ENCODE measurements at regions not wholly inside any gene's neighbourhood (a gene's known extent, or its start where the extent isn't known, plus 50 kb on each side); places are given as distances from the start of the nearest gene placed in this dataset.

DNA sequence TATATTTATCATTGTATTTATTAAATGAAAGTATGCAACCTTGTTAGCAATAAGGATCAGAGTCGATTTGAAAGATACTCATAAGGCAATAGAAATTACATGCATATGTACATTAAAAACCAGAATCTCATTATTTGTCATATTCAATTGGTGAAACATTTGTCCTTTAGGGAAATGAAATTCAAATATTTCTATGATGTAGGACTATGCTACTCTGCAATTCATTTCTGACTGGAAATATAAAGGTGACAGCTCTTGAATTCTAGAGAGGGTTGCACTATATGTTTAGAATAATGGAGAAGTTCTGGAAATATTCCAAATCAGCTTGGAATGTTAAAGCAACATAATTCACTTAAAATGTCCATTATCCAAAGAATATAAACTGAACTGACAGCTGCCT is 1519.8 kb downstream of the ARAP2 start:
- DNase-seq, result no peak

DNA sequence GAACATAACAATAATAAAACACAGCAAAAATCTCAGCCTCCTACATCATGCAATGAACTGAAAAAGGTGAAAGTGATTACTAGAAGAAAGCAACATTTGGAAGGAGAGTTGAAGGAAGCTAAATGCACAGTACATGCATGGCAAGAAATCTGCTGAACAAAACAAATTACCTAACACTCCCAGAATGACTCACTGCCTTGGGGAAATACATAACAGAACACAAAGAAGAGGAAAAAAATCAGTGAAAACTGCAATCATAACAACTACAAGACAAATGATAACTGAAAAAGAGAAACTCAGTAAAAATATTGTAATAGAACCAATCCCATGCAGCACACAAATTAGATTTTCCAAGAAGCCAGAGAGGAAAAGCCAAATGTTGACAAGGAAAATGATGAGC is 1513.2 kb downstream of the ARAP2 start:
- no peak for DNase-seq

DNA sequence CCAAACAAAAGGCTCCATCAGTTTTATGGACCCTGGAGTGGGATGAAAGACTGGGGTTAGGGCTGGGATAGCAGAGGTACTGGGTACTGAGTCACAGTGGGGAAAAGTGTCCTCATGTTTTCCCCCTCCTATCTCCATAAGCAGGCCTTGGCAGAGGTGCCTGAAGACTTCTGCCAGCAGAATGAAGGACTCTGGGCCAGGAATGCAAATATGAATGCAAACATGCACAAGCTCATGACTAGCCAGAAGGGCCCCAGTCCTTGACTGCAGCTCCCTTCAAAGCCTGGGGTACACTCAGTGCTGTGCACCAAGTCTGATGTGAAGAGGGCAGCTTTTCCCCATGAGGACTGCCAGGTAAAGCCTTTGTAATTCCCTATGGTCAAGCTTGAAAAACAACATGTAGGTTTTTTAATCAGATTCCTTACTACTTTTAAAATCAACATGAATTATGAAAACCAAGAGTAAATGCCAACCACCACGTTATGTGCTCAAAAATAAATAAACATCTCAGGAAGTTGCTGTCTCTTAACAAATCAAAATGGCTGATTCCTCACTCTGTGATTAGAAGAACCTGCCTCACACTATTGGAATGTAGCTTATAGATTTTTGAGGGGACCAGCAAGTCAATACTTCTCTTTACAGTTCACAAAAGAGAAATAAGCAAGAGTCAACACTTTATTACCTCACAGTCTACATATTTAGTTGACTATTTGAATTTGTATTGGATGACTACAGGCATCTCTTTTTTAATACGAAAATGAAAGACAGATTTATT is 1512.0 kb downstream of the ARAP2 start:
- DNase-seq, result no peak

DNA sequence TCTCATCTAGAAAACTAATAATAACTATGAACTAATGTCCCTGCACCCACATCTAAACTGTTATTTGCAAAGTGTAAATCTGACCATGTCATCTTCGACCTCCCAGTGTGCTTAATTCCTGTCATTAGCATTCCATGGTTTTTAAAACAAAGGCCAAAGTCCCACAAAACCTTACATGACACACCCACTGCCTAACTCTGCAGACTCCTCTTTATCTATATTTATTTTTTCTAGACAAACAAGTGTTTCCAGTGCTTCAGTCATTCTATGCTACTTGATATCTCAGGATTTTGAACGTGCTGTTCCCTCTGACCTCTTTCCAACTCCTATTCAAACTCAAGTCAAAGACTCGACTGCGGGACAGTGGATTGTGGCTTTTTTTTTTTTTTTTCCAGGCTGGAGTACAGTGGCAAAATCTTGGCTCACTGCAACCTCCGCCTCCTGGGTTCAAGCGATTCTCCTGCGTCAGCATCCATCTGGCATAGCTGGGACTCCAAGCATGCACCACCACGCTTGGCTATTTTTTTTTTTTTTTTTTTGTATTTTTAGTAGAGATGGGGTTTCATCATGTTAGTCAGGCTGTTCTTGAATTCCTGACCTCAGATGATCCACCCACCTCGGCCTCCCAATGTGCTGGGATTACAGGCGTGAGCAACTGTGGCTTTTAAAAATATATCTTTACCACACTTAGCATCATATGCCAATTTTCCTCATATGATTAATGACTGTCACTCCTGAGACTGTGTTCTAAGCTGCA is 1511.0 kb downstream of the ARAP2 start:
- no peak for DNase-seq

DNA sequence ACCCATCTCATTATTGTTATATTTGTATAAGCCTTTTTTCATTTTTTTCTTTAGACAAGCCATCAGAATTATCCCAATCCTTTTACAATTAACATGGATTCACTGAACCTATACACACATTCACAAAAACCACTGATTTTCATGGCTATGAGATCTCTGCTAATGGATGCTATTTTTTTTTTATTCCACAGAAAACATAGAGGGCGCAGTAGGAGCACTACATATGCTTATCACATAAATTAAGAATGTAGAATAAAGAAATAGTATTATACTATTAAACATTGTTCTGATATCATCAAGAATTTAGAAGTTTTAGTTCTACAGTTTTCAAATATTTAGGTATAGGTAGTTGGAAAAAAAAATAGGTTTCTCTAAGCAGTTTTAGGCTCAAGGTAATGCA is 1477.4 kb downstream of the ARAP2 start:
- DNase-seq, result no peak

DNA sequence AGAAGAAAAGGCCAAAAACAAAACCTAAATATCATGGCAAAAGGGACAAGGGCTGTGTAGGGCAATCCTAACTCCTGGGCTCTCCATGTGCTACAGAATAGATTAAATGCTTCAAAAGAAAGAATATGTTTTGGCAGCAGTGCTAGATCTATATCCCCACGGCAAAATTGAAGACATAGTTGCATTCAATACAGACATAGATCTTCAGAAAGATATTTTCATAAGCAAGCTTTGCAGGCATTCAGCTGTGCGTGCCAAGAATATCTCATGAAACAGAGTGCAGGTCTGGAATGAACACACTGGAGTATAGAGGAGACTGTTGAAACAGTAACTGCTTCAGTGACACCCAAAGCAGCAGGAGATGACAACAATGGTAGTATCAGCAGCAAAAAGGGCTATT is 1476.9 kb downstream of the ARAP2 start:
- DNase-seq, result no peak

DNA sequence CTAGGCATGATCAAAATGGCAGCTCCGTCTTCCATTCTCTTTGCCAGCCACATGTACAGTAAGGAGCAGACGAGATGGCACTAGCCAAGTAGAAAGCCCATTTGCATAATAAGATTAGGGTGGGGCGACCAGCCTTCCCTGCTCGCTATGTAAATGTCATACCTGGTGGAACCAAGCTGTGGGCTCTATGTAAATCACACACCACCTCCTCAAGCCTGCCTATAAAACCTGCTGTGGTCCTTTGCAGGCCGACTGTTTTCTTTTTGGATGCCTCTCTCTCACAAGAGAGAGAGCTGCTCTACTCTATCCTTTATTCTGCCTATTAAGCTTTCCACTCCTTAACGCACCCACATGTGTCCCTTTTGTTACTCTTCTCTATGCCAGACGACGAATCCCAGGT is 1472.7 kb downstream of the ARAP2 start:
- no peak for DNase-seq

DNA sequence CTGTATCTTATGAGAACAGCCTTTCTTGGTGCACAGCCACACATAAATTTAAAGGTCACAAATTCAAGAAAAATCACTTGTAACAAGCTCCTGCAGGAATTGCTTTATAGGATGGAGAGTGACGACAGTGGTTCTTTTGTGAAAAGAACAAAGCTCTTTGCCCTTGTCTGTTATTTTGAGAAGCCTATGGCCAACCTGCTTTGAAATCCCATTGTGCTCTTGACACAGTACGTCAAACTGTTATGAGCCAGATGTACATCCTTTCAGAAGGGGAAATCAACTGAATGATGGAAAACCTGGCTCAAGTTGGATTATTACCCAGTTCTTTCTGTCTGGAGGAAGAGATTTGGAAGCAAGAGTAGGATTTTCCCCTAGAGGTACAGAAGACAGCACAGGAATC is 1454.2 kb downstream of the ARAP2 start:
- DNase-seq, result peak; percentile 67

DNA sequence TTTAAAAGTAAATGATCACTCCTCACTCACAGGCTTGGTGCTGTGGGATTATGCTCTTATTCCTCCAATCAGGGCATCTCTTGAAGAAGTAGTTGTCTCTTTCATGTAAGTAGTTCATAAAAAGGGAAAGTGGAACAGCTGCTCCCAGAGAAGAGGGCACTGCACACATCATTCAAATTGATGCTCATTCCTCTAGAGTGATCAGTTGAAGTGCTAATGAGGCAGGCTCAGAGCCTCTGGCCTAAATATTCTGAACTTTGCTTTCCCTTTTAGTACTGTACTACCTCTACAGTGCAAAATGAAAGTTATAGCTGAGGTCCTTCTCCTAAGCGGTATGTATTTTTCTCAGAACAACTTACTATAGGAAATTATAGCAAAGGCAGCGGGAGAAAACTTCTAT is 1453.1 kb downstream of the ARAP2 start:
- peak; percentile 51 for DNase-seq

DNA sequence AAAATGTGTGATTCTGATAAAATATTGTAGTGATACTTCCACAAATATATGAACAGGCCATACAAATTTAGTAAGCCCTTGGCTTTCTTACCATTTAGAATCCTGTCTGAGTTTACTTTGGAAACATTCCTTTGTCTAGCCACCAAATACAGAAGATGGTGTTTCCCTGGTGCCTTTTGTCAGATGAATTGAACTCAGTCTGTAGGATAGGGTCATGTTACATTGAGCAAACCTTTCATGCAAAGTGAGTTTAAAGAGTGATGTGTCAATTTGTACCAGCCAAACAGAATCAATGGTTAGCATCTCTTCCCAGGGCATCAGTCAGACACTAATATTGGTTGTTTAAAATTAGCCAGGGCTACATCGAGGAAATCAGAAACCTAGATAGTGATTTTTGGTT is 1443.4 kb downstream of the ARAP2 start:
- no peak for DNase-seq

DNA sequence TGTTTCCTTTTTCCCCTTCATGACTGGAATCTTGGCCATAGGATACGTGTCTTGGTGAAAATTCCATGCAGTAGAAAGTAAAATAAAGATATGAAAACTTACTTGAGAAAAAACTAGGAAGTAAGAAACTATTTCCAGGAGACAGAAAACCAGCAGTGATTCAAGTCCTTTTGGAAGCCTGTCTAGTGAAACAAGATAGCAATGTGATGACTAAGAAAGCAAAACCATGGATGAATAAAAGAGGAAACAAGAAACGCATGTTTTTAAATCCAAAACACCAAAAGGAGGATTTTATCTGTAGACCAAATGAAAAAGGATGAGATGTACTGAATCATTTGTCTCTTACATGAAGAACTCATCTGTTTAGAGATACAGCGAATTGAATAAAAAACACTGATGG is 1430.0 kb downstream of the ARAP2 start:
- DNase-seq, result no peak

DNA sequence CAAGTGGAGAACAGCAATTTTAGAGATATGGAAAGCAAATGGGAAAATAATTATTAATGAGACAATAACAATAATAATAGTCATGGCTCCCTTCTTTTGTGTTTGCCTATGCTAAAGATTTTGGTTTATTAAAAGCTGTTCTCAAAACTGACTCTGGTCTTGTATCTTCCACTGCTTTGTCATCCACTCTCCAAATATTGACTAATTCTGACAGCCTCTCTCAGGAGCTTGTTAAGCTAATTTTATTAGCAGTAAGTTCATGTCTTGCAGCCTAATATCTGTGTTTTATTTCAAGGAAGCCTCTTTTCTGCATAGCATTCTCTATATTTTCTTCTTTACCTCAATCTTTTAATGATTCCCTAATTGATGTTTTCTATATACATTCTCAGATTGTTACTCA is 1419.8 kb downstream of the ARAP2 start:
- no peak for DNase-seq

DNA sequence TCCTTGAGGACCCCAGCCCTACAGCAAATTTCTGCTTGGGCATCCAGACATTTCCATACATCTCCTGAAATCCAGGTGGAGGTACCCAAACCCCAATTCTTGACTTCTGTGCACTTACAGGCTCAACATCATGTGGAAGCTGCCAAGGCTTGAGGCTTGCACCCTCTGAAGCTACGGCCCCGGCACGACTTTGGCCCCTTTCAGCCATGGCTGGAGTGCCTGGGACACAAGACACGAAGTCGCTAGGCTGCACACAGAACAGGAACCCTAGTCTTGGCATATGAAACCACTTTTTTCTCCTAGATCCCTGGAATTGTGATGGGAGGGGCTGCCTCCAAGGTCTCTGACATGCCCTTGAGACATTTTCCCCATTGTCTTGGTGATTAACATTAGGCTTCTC is 1417.7 kb downstream of the ARAP2 start:
- DNase-seq, result no peak

DNA sequence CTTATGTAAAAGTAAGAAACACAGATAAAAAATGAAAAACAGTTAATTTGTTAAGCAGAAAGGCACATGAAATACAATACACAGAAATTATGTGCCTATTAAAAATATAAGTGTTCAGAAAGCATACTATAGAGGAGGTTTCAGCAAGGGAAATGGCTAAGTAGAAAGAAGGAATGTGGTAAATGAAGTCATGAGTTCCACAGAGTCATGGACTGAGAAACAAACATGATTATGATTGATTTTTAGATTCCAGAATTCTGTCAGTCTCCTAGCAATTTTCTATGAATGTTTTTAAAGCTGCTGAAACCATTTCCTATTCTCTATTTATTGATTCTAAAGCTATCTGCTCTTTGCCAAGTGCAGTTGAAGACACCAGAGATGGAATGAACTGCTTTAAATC is 1398.4 kb downstream of the ARAP2 start:
- DNase-seq, result no peak

DNA sequence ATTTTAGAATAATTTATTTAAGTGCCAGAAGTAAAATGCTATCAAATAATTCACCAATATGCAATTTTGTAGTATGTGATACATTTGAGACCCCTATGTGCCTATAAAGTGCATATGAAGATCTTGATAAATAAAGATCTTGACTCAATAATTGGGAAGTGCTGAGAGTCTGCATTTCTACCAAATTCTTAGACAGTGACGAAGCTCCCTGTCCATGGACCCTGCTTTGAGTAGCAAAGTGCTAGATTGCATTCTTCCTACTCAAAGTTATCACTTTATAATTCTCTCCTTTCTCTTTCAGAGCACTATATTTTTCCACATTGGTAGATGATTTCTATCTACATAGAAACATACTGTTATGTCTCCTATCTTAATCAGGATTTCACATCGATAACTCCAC is 1393.9 kb downstream of the ARAP2 start:
- no peak for DNase-seq

DNA sequence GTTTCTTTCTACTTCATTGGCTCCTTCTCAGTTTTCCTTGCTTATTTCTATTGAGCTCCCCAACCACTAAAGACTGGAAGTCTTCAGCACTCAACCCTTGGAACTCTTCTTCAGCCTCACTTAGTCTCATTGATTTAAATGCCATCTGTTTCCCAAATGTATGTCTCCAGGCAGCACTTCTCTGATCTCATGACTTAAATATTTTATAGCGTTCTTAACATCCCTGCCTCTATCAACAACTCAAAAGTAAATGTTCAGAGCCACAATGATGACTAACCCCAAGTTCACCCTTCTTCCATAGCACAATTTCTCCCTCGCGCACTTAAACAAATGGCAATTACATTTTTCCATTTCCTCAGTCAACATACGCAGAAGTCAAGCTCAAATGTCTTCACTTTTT is 1393.3 kb downstream of the ARAP2 start:
- peak; percentile 2 for DNase-seq

DNA sequence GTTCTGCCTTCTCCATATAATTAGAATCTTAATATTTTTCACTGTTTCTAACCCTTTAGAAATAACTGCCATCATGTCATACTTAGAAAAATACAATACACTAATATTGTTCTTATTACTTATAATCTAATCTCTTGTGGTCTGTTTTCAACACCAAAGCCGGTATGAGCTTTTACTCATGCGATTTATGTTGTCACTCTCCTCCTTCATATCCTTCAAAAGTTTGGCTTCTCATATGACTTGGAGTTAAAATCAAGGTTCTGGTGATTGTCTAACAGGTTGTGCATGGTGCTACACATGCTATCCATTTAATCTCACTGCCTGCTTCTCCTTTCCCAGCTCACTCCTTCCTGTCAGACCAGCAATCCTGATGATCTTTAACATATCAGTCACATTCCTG is 1392.9 kb downstream of the ARAP2 start:
- DNase-seq, result no peak

DNA sequence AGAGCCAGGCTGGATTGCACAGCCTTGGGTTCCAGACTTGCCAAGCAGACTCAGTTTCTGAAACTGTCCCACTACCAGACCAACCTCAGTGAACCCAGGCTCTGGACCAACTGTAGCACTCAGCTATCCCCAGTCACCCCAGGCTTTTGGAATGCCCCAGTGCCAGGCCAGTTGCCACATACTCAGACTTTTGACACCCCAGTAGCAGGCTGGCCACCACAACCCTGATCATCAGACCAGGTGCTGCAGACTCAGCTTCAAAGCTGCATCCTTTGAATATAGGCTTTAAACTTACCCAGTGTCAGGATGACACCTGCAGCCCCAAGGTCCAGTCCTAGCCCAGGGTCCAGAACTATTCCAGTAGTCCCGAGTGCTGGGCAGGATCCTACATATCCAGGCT is 1389.9 kb downstream of the ARAP2 start:
- DNase-seq, result no peak

DNA sequence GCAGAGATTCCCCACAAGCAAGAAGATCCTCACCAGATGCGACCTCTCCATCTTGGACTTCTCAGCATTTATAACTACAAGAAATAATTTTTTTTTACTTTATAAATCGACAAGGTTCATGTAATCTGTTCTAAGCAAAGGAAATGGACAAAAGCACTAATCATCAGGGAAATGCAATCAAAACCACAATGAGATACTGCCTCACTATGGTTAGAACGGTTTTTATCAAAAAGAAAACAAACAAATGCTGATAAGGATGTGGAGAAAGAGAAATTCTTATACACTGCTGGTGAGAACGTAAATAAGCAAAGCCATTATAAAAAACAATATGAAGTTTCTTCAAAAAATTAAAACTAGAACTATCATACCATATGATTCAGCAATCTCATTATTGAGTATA is 1382.6 kb downstream of the ARAP2 start:
- DNase-seq, result no peak

DNA sequence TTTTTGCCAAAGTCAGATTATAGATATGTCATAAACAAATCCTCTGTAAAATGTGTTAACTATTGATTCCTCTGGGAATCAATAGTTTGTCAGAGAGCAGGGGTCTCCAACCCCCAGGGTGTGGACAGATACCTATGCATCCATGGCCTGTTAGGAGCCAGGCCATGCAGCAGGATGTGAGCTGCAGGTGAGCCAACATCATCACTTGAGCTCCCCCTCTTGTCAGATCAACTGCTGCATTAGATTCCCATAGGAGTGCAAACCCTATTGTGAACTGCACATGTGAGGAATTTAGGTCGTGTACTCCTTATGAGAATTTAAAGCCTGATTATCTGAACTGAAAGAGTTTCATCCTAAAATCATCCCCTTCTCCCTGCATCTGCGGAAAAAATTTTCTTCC is 1365.4 kb downstream of the ARAP2 start:
- DNase-seq, result no peak

DNA sequence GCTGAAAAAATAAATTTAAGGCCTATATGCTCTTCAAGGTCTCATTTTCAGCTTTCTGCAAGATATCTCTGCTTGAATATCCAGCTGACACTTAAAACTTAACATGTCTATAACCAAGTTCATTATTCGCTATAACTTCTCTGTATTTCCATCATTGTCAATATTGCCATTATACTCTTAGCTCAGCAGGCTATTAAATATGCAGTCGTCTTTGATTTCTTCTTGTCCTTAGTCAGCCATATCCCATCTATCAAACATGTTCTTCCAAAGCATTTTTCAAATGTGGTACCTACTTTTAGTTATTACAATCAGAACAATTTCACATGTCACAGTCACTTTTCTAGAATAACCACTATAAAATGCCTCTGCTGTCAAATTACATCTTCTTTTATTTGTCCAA is 1364.1 kb downstream of the ARAP2 start:
- no peak for DNase-seq

DNA sequence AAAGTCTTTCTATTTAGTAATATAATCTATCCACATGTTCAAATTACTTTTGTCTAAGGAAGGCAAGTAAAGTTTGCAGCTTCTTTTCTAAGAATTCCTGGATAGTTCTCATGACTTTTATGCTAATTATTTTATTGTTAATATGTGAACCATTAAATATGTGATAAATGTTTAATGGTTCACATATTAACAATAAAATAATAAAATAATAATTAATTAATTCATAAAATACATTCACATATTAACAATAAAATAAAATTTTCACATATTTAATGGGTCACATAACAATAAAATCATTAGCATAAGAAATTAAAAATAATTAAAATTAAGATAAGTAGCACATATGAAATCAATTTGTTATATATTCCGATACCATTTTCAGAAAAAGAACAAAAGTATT is 1352.4 kb downstream of the ARAP2 start:
- no peak for DNase-seq

DNA sequence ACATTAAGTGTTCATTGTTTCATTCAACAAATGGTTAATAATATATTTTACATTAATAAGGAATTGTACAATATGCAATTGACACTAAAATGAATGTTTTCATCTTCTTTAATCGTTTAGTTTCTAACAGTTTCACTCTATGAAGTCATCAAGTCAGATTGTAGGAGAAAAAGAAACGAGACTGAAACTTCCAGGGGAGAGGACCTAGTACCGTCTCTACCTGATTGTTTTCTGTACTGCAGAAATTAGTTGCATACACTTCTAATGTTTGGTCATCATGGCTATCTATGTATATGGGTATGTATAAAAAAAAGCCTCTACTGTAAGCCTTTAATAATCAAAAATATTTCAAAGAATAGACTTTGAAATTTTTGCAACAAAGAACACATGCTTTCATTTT is 1350.9 kb downstream of the ARAP2 start:
- no peak for DNase-seq

DNA sequence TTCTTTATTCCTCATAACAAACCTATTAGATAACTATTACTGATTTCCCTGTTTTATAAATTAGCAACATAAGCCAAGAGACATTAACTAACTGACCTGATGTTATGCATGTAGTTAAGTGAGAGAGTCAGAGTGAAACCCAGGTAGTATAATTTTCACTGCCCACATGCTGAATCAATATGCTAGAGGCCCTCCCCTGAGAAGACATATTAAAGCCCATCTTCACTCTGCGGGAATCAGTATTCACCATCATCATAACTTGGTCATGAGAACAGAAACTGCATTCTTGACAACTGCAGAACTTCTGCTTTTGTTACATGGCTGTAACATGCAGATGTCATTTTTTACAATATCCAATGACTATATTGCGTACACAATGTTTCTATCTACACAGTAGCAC is 1324.3 kb downstream of the ARAP2 start:
- DNase-seq, result no peak

DNA sequence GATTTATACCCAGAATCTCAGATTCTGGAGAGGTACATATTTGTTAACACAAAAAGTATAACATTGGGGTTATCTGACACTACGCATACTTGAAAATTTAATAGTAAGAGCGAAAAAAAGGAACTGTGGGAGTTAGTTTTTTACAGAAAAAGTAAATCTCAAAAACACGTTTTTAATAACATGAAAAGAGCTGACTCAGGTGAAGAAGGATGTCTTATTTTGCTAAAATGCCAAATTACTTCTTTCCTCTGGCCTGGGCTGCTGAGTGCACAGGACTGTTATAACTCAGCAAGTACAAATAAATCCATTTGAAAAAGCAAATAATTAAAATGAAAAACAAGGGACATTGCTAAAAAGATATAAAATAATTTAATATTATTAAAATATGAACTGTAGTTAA is 1322.9 kb downstream of the ARAP2 start:
- no peak for DNase-seq
